ENCODE measurements at regions not wholly inside any gene's neighbourhood (a gene's known extent, or its start where the extent isn't known, plus 50 kb on each side); places are given as distances from the start of the nearest gene placed in this dataset.

- H3K9me1 ChIP-seq (replicated peaks; ENCODE audit: control insufficient read depth, extremely low read depth, insufficient read depth, low read length), result no peaks in the 10 kb centered on the region
- FAIRE-seq (no peak), DNase-seq (ENCODE audit: low read depth, low spot score) (no peak)
- H3K4me1 ChIP-seq (ENCODE audit: control insufficient read depth, extremely low read depth, insufficient read depth, low read length), result no peaks in the 10 kb centered on the region
- no peaks in the 10 kb centered on the region for H3K9me3 ChIP-seq (replicated peaks; ENCODE audit: control insufficient read depth, insufficient read depth, low read length)
- BruUV-seq (replicated peaks), result no TSS peak
- H3K27ac ChIP-seq (ENCODE audit: insufficient read depth, low read depth, low read length), result no peak overlapping the region
- no peaks in the 10 kb centered on the region for H3K27me3 ChIP-seq (ENCODE audit: control insufficient read depth in 2 of 2, insufficient read depth in 2 of 2, low read length in 2 of 2)
- ChIA-PET POLR2A (no interaction called here), CTCF (no interaction called here)
- H3K4me2 ChIP-seq (ENCODE audit: insufficient read depth, low read length), result no peak overlapping the region
- TF ChIP-seq FOS (IDR thresholded peaks at IDR 0.05; ENCODE audit: borderline replicate concordance, insufficient read depth, low read length) (no peak), CTCF (IDR thresholded peaks at IDR 0.05; ENCODE audit: extremely low read depth in 1 of 2, insufficient read depth in 1 of 2, low read depth in 1 of 2, low read length in 2 of 2) (no peak), MYC (IDR thresholded peaks at IDR 0.05; ENCODE audit: low read depth, low read length) (no peak), POLR2A (IDR thresholded peaks at IDR 0.05; ENCODE audit: low read depth, low read length) (no peak), MAX (IDR thresholded peaks at IDR 0.05; ENCODE audit: insufficient read depth, insufficient read length) (no peak), EZH2 (IDR thresholded peaks at IDR 0.05; ENCODE audit: borderline replicate concordance, low read depth, low read length, severe bottlenecking) (no peak)
- H3K4me3 ChIP-seq (replicated peaks in 1 of 3; ENCODE audit: insufficient read depth in 1 of 3, low read depth in 1 of 3, low read length in 3 of 3), result no peak overlapping the region
- H3K36me3 ChIP-seq (ENCODE audit: control insufficient read depth in 2 of 2, extremely low read depth in 1 of 2, insufficient read depth in 2 of 2, low read length in 2 of 2), result no peaks in the 10 kb centered on the region
- intact Hi-C loops (cut with micrococcal nuclease) (no loop called here), dilution Hi-C loops (cut with MboI; ENCODE audit: extremely low pct_ligation_motif_present, low sequenced_read_pairs) (no loop called here)
- H3K9ac ChIP-seq (replicated peaks; ENCODE audit: extremely low read depth, insufficient read depth, low read length), result no peak overlapping the region
- H4K20me1 ChIP-seq (replicated peaks; ENCODE audit: control insufficient read depth, extremely low read depth, insufficient read depth, low read length), result no peaks in the 10 kb centered on the region
- H2AFZ ChIP-seq (ENCODE audit: low read depth, low read length), result no peak overlapping the region
- no peaks in the 10 kb centered on the region for H3K79me2 ChIP-seq (ENCODE audit: control insufficient read depth, insufficient read depth, low read length)
Observed at GRCh38 chr16:9644258-9644657, 538.0 kb downstream of the GRIN2A start.

GRCh38 chr16:9645911-9646310, 536.3 kb downstream of the GRIN2A start:
- Histone ChIP-seq H3K79me2 (ENCODE audit: control insufficient read depth, insufficient read depth, low read length) (no peaks in the 10 kb centered on the region), H3K9me3 (replicated peaks; ENCODE audit: control insufficient read depth, insufficient read depth, low read length) (no peaks in the 10 kb centered on the region), H3K9me1 (replicated peaks; ENCODE audit: control insufficient read depth, extremely low read depth, insufficient read depth, low read length) (no peaks in the 10 kb centered on the region), H2AFZ (ENCODE audit: low read depth, low read length) (no peak overlapping the region), H4K20me1 (replicated peaks; ENCODE audit: control insufficient read depth, extremely low read depth, insufficient read depth, low read length) (no peaks in the 10 kb centered on the region), H3K9ac (replicated peaks; ENCODE audit: extremely low read depth, insufficient read depth, low read length) (no peak overlapping the region), H3K27me3 (ENCODE audit: control insufficient read depth in 2 of 2, insufficient read depth in 2 of 2, low read length in 2 of 2) (no peaks in the 10 kb centered on the region), H3K4me1 (ENCODE audit: control insufficient read depth, extremely low read depth, insufficient read depth, low read length) (no peaks in the 10 kb centered on the region), H3K4me3 (replicated peaks in 1 of 3; ENCODE audit: insufficient read depth in 1 of 3, low read depth in 1 of 3, low read length in 3 of 3) (no peak overlapping the region), H3K4me2 (ENCODE audit: insufficient read depth, low read length) (no peak overlapping the region), H3K27ac (ENCODE audit: insufficient read depth, low read depth, low read length) (no peak overlapping the region), H3K36me3 (ENCODE audit: control insufficient read depth in 2 of 2, extremely low read depth in 1 of 2, insufficient read depth in 2 of 2, low read length in 2 of 2) (no peaks in the 10 kb centered on the region)
- FAIRE-seq (no peak), DNase-seq (ENCODE audit: low read depth, low spot score) (no peak)
- POLR2A ChIA-PET, result no interaction called here
- dilution Hi-C loops (cut with MboI; ENCODE audit: extremely low pct_ligation_motif_present, low sequenced_read_pairs), result no loop called here
- CTCF ChIA-PET, result no interaction called here
- intact Hi-C loops (cut with micrococcal nuclease), result no loop called here
- TF ChIP-seq CTCF (IDR thresholded peaks at IDR 0.05; ENCODE audit: extremely low read depth in 1 of 2, insufficient read depth in 1 of 2, low read depth in 1 of 2, low read length in 2 of 2) (no peak), JUN (IDR thresholded peaks at IDR 0.05; ENCODE audit: borderline replicate concordance, insufficient read depth, insufficient read length, low read depth) (no peak), POLR2AphosphoS5 (IDR thresholded peaks at IDR 0.05; ENCODE audit: insufficient read depth, low read depth, low read length) (no peak), FOS (IDR thresholded peaks at IDR 0.05; ENCODE audit: borderline replicate concordance, insufficient read depth, low read length) (no peak), POLR2A (IDR thresholded peaks at IDR 0.05; ENCODE audit: low read depth, low read length) (no peak), MAX (IDR thresholded peaks at IDR 0.05; ENCODE audit: insufficient read depth, insufficient read length) (no peak), MYC (IDR thresholded peaks at IDR 0.05; ENCODE audit: low read depth, low read length) (no peak), GATA2 (IDR thresholded peaks at IDR 0.05; ENCODE audit: insufficient read depth, insufficient read length, low read depth, low read length) (no peak)
- no TSS peak for BruUV-seq (replicated peaks)
